ENCODE measurements at regions not wholly inside any gene's neighbourhood (a gene's known extent, or its start where the extent isn't known, plus 50 kb on each side); places are given as distances from the start of the nearest gene placed in this dataset.

- TF ChIP-seq CTCF (IDR thresholded peaks at IDR 0.05) (no peak), POLR2A (IDR thresholded peaks at IDR 0.05) (no peak), POLR2AphosphoS5 (IDR thresholded peaks at IDR 0.05) (no peak)
These were observed 348.4 kb upstream of the SLC30A5 start for GRCh38 chr5:68745448-68745847.

Data from gastroesophageal sphincter (tissue), 3 donors.